ENCODE measurements at regions not wholly inside any gene's neighbourhood (a gene's known extent, or its start where the extent isn't known, plus 50 kb on each side); places are given as distances from the start of the nearest gene placed in this dataset.

GRCh38 chr10:132486539-132487121 lies 51.0 kb upstream of the INPP5A start:
- DNase-seq = no peak

- DNase-seq = no peak
These were observed 50.1 kb upstream of the INPP5A start for GRCh38 chr10:132487241-132488135.
